CD14-positive monocyte (primary cell): ENCODE measurements at regions not wholly inside any gene's neighbourhood (a gene's known extent, or its start where the extent isn't known, plus 50 kb on each side); places are given as distances from the start of the nearest gene placed in this dataset.

Experiments used
- DNase-seq, 3 donors: peaks; one replicate each; pipeline ENCODE4 v3.0.0-alpha.2; 2011 to 2022
- H2AFZ ChIP-seq: 2 replicates; pipeline ENCODE4 v1.6.0; 2012; ENCODE audit warnings: mild to moderate bottlenecking, low read depth, low read length, inconsistent platforms; ENCODE audit not compliant: insufficient read depth, poor library complexity, severe bottlenecking
- H3K27ac ChIP-seq, 2 donors: 1 replicate in 1 of 2; 2 replicates in 1 of 2; pipeline ENCODE4 v1.5.1; 2012 to 2013; ENCODE audit warnings: low read length in 2 of 2, control low read depth in 1 of 2, inconsistent platforms in 1 of 2, low read depth in 1 of 2, mild to moderate bottlenecking in 1 of 2
- H3K27me3 ChIP-seq, 2 donors: one replicate each; pipeline versions ENCODE4 v1.6.0 to v1.6.1; 2011 to 2013; ENCODE audit warnings: low read length in 2 of 2; ENCODE audit not compliant: control insufficient read depth in 2 of 2, insufficient read depth in 2 of 2
- H3K36me3 ChIP-seq, 2 donors: replicated peaks in 1 of 2; 1 replicate in 1 of 2; 2 replicates in 1 of 2; pipeline versions ENCODE4 v1.5.1 to v1.6.1; 2012 to 2013; ENCODE audit warnings: low read length in 2 of 2, control low read depth in 1 of 2, inconsistent platforms in 1 of 2, mild to moderate bottlenecking in 1 of 2; ENCODE audit not compliant: insufficient read depth in 2 of 2, control insufficient read depth in 1 of 2
- H3K4me1 ChIP-seq, 2 donors: 1 replicate in 1 of 2; 2 replicates in 1 of 2; pipeline versions ENCODE4 v1.5.1 to v1.6.1; 2012 to 2013; ENCODE audit warnings: low read length in 2 of 2, control low read depth in 1 of 2, inconsistent platforms in 1 of 2, mild to moderate bottlenecking in 1 of 2, moderate library complexity in 1 of 2; ENCODE audit not compliant: insufficient read depth in 2 of 2, control insufficient read depth in 1 of 2
- H3K4me2 ChIP-seq: replicated peaks from 2 replicates; pipeline ENCODE3; 2012; ENCODE audit warnings: low read length, moderate library complexity, mild to moderate bottlenecking; ENCODE audit not compliant: poor library complexity, severe bottlenecking; ENCODE audit errors: extremely low read depth
- H3K4me3 ChIP-seq, 3 experiments: fragments of 200-600 bp in 1 of 3; sonication (generic) in 1 of 3; replicated peaks in 1 of 3; 1 replicate in 2 of 3; 2 replicates in 1 of 3; pipeline ENCODE4 v1.5.1; 2011 to 2013; ENCODE audit warnings: low read length in 3 of 3, mild to moderate bottlenecking in 3 of 3, control low read depth in 2 of 3, low read depth in 2 of 3, inconsistent platforms in 1 of 3, moderate library complexity in 1 of 3
- H3K79me2 ChIP-seq: 2 replicates; pipeline ENCODE4 v1.6.0; 2012; ENCODE audit warnings: mild to moderate bottlenecking, control low read depth, inconsistent platforms, low read length, moderate library complexity; ENCODE audit not compliant: insufficient read depth
- H3K9ac ChIP-seq: 2 replicates; pipeline ENCODE4 v1.6.0; 2017; ENCODE audit warnings: low read length, mild to moderate bottlenecking; ENCODE audit not compliant: insufficient read depth, poor library complexity, severe bottlenecking
- H3K9me3 ChIP-seq, 2 donors: replicated peaks in 1 of 2; 1 replicate in 1 of 2; 2 replicates in 1 of 2; pipeline versions ENCODE4 v1.5.1 to v1.6.1; 2012 to 2013; ENCODE audit warnings: low read length in 2 of 2, control low read depth in 1 of 2; ENCODE audit not compliant: control insufficient read depth in 1 of 2, insufficient read depth in 1 of 2
- H4K20me1 ChIP-seq: 2 replicates; pipeline ENCODE4 v1.6.0; 2012; ENCODE audit warnings: mild to moderate bottlenecking, low read length, control low read depth, moderate library complexity; ENCODE audit not compliant: insufficient read depth
- H3K27ac Mint-ChIP-seq, 7 donors: one replicate each; pipeline ENCODE4 v1.8.0; 2020; ENCODE audit warnings: mild to moderate bottlenecking in 7 of 7, mixed read lengths in 7 of 7, moderate library complexity in 6 of 7, inconsistent platforms in 2 of 7
- H3K27me3 Mint-ChIP-seq, 3 donors: one replicate each; pipeline ENCODE4 v1.8.0; 2021 to 2022; ENCODE audit warnings: low read depth in 3 of 3, mild to moderate bottlenecking in 3 of 3, mixed read lengths in 3 of 3, moderate library complexity in 3 of 3, inconsistent platforms in 1 of 3
- H3K36me3 Mint-ChIP-seq, 2 donors: one replicate each; pipeline ENCODE4 v1.8.0; 2020; ENCODE audit warnings: mixed read lengths in 2 of 2, inconsistent platforms in 1 of 2, mild to moderate bottlenecking in 1 of 2
- H3K4me1 Mint-ChIP-seq: one replicate; pipeline ENCODE4 v1.8.0; 2020; ENCODE audit warnings: mild to moderate bottlenecking, mixed read lengths
- H3K4me3 Mint-ChIP-seq, 2 donors: one replicate each; pipeline ENCODE4 v1.8.0; 2020; ENCODE audit warnings: mild to moderate bottlenecking in 2 of 2, mixed read lengths in 2 of 2, moderate library complexity in 1 of 2
- H3K9me3 Mint-ChIP-seq, 7 donors: one replicate each; pipeline ENCODE4 v1.8.0; 2020 to 2022; ENCODE audit warnings: mixed read lengths in 7 of 7, mild to moderate bottlenecking in 6 of 7, moderate library complexity in 6 of 7, inconsistent platforms in 2 of 7
- WGBS: methylation state at CpG from one replicate; pipeline ENCODE4 v1.1.5; 2013; ENCODE audit warnings: missing lambda C conversion rate; ENCODE audit not compliant: insufficient coverage; 5-methylcytosine and 5-hydroxymethylcytosine counted together
- intact Hi-C, 2 donors: fragments of 100-400 bp; cut with micrococcal nuclease; formaldehyde crosslinking; loops; one replicate each; pipeline versions ENCODE4 v1.15.0 to v1.15.1; 2023
- TF ChIP-seq, protein P1 (sequence below): fragments of 200-600 bp; IDR thresholded peaks from one replicate; pipeline ENCODE4 v1.8.0; 2022; ENCODE audit warnings: antibody characterized with exemption, mild to moderate bottlenecking

DNA sequence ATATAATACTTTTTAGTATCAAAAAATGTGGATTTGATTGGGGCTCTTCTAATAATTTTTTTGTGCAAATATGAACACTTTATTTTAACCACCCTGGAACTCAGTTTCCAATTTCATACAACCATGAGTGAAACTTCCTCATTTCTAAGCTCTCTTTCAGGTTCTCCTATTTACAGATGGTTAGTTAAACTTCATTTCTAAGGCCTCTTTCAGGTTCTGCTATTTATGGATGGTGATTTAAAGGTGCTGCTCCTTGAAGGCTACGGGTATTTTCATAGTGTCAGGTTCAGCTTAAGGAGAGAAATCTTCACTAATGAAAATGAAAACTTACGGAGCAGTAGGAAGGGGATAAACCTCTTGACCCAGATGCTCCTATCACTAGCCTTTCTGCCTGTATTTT lies 568.3 kb downstream of the KIF20B start:
- Mint-ChIP-seq H3K9me3 (peaks cover 0 to 4% (median 0%) of the 10 kb centered on the region in 7 donors), H3K4me3 (no peak overlapping the region), H3K36me3 (no peaks in the 10 kb centered on the region), H3K4me1 (no peaks in the 10 kb centered on the region), H3K27me3 (peaks cover 0 to 2% (median 1%) of the 10 kb centered on the region in 3 donors), H3K27ac (no peak overlapping the region)
- Histone ChIP-seq H3K9me3 (no peaks in the 10 kb centered on the region), H3K9ac (no peak overlapping the region), H3K4me2 (no peak overlapping the region), H3K4me3 (no peak overlapping the region), H3K36me3 (no peaks in the 10 kb centered on the region), H3K27me3 (no peaks in the 10 kb centered on the region), H3K79me2 (no peaks in the 10 kb centered on the region), H3K4me1 (no peaks in the 10 kb centered on the region), H3K27ac (no peak overlapping the region), H4K20me1 (no peaks in the 10 kb centered on the region), H2AFZ (no peak overlapping the region)
- no peak for DNase-seq
- WGBS = no CpG with 5 or more reads among the region's 2 CpGs
- intact Hi-C loops = no loop called here
- TF ChIP-seq, protein P1, sequence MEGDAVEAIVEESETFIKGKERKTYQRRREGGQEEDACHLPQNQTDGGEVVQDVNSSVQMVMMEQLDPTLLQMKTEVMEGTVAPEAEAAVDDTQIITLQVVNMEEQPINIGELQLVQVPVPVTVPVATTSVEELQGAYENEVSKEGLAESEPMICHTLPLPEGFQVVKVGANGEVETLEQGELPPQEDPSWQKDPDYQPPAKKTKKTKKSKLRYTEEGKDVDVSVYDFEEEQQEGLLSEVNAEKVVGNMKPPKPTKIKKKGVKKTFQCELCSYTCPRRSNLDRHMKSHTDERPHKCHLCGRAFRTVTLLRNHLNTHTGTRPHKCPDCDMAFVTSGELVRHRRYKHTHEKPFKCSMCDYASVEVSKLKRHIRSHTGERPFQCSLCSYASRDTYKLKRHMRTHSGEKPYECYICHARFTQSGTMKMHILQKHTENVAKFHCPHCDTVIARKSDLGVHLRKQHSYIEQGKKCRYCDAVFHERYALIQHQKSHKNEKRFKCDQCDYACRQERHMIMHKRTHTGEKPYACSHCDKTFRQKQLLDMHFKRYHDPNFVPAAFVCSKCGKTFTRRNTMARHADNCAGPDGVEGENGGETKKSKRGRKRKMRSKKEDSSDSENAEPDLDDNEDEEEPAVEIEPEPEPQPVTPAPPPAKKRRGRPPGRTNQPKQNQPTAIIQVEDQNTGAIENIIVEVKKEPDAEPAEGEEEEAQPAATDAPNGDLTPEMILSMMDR = no peak

DNA sequence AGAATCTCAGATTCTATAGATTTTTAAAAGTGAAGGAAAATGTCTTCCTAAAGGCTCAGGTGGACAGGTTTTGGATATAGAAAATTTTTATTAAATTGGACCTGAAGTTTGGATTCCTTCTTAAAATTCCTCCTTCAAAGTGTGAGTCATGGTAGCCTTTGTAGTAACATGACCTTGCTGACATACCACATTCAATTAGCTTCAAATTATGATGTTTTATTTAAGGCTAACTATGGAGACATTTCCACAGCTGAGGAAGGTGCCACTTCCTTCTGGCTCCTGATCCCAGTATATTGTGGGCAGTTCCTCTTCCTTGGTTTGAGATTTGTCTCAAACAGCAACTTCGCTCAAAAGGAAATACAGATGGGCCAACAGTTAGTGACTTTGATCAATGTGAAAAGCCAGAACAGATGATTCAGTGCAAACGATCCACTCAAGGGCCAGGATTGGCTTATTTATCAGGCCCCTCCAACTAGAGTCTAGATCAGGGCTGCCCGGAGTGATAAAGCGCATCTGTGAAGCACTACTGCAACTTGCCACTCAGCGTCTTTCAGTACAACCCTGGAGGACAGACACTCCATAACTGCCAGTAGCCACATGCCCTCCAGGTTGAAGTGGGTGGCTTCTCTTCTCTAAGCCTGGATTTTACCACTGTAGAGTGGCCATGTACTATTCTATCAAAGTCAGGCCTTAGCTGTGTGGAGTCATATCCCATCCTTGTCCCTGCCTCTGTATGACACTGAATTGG lies 573.5 kb downstream of the KIF20B start:
- no peak overlapping the region for H3K4me2 ChIP-seq
- 76% methylated on average over 4 of the region's 5 CpGs for WGBS

More for the DNA sequence above, 573.5 kb downstream of the KIF20B start:
- no peak overlapping the region for H3K9ac ChIP-seq
- H3K4me3 ChIP-seq = no peak overlapping the region
- intact Hi-C loops = no loop called here
- no peaks in the 10 kb centered on the region for H4K20me1 ChIP-seq
- peaks cover 0 to 2% (median 0%) of the 10 kb centered on the region in 7 donors for H3K9me3 Mint-ChIP-seq
- no peak overlapping the region for H3K4me3 Mint-ChIP-seq
- no peaks in the 10 kb centered on the region for H3K36me3 Mint-ChIP-seq
- no peak for DNase-seq
- no peaks in the 10 kb centered on the region for H3K4me1 ChIP-seq
- H3K36me3 ChIP-seq = no peaks in the 10 kb centered on the region
- H3K27me3 ChIP-seq = no peaks in the 10 kb centered on the region
- H2AFZ ChIP-seq = no peak overlapping the region
- H3K9me3 ChIP-seq = no peaks in the 10 kb centered on the region
- H3K27ac ChIP-seq = no peak overlapping the region
- no peaks in the 10 kb centered on the region for H3K79me2 ChIP-seq
- H3K27me3 Mint-ChIP-seq = peaks cover 0 to 1% (median 0%) of the 10 kb centered on the region in 3 donors
- H3K27ac Mint-ChIP-seq = no peak overlapping the region
- no peaks in the 10 kb centered on the region for H3K4me1 Mint-ChIP-seq
- TF ChIP-seq, protein P1 = no peak
